Right atrium auricular region (tissue), 2 donors: ENCODE measurements at regions not wholly inside any gene's neighbourhood (a gene's known extent, or its start where the extent isn't known, plus 50 kb on each side); places are given as distances from the start of the nearest gene placed in this dataset.

Experiments used
- DNase-seq: peaks from one replicate; pipeline ENCODE4 v3.0.0-alpha.2; 2019; ENCODE audit warnings: low spot score
- H3K27ac ChIP-seq, 2 donors: fragments of 200-600 bp; sonication (generic); 1 replicate in 1 of 2; 2 replicates in 1 of 2; pipeline ENCODE4 v1.5.1; 2016 to 2019
- H3K27me3 ChIP-seq, 2 donors: fragments of 200-600 bp; sonication (generic); one replicate each; pipeline versions ENCODE4 v1.5.1 to v1.6.0; 2017 to 2019
- H3K36me3 ChIP-seq: fragments of 200-600 bp; sonication (generic); one replicate; pipeline ENCODE4 v1.5.1; 2016
- H3K4me1 ChIP-seq, 2 donors: fragments of 200-600 bp; sonication (generic); one replicate each; pipeline versions ENCODE4 v1.5.1 to v1.6.0; 2017 to 2019
- H3K4me3 ChIP-seq, 2 donors: fragments of 200-600 bp; sonication (generic); 1 replicate in 1 of 2; 2 replicates in 1 of 2; pipeline ENCODE4 v1.5.1; 2017 to 2019; ENCODE audit warnings: mild to moderate bottlenecking in 1 of 2, moderate library complexity in 1 of 2
- H3K9me3 ChIP-seq, 2 donors: fragments of 200-600 bp; sonication (generic); one replicate each; pipeline ENCODE4 v1.5.1; 2019
- CTCF ChIP-seq, 2 donors: fragments of 200-600 bp; sonication (generic); IDR thresholded peaks; one replicate each; pipeline ENCODE4 v1.5.1; 2019; ENCODE audit warnings: antibody characterized with exemption in 2 of 2

DNA sequence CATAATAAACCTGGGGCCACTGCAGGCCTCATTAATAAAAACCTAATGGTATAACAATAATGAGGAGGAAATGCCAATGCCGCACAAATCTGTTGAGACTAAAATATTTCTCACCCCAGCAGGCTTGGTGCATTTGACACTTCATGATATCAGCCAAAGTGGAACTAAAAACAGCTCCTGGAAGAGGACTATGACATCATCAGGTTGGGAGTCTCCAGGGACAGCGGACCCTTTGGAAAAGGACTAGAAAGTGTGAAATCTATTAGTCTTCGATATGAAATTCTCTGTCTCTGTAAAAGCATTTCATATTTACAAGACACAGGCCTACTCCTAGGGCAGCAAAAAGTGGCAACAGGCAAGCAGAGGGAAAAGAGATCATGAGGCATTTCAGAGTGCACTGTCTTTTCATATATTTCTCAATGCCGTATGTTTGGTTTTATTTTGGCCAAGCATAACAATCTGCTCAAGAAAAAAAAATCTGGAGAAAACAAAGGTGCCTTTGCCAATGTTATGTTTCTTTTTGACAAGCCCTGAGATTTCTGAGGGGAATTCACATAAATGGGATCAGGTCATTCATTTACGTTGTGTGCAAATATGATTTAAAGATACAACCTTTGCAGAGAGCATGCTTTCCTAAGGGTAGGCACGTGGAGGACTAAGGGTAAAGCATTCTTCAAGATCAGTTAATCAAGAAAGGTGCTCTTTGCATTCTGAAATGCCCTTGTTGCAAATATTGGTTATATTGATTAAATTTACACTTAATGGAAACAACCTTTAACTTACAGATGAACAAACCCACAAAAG lies 580.9 kb upstream of the TMEFF2 start:
- Histone ChIP-seq H3K36me3 (no peaks in the 10 kb centered on the region), H3K4me1 (no peaks in the 10 kb centered on the region), H3K9me3 (no peaks in the 10 kb centered on the region), H3K4me3 (no peak overlapping the region), H3K27me3 (no peaks in the 10 kb centered on the region), H3K27ac (no peak overlapping the region)
- DNase-seq: no peak
- TF ChIP-seq CTCF (IDR thresholded peaks at IDR 0.05): no peak

DNA sequence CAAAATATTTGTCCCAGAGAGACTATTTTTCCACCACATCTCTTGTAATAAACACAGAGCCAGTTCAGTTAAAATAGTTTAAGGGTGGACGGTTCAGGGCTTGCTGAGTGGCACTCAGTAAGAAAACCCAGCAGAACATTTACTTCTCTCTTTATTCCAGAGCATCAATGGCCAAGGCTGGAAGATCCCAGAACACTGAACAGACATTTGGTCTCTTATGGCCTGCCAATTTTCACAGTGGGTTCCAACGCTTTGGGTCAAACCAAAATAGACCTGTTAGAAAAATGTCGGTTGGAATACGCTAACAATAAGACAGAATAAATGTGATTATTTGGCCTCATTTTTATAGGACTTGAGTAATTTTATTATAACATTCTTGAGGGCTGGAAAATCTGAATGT lies 580.3 kb upstream of the TMEFF2 start:
- Histone ChIP-seq H3K27ac (no peak overlapping the region), H3K27me3 (no peaks in the 10 kb centered on the region), H3K4me1 (no peaks in the 10 kb centered on the region), H3K9me3 (no peaks in the 10 kb centered on the region), H3K4me3 (no peak overlapping the region), H3K36me3 (no peaks in the 10 kb centered on the region)
- no peak for DNase-seq
- no peak for TF ChIP-seq CTCF (IDR thresholded peaks at IDR 0.05)

DNA sequence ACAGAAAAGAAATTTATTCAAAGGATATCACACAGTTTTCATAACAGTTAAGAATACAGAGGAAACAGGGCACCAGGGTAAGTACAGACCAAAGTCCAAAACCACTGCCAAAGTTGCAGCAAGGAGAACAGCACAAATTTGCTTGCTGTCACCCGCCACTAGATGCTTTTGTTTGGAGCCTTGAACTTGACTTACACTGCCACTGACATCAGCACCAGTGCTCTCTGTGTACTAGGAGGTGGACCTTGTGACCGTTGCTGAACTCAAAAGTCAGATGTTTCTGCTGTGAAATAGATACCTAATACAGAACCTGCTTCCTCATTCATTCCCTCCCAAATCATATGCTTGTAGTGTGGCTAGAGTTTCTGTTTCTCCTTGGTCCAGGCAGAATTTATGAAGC lies 578.3 kb upstream of the TMEFF2 start:
- no peak for TF ChIP-seq CTCF (IDR thresholded peaks at IDR 0.05)
- Histone ChIP-seq H3K36me3 (no peaks in the 10 kb centered on the region), H3K27me3 (no peaks in the 10 kb centered on the region)

DNA sequence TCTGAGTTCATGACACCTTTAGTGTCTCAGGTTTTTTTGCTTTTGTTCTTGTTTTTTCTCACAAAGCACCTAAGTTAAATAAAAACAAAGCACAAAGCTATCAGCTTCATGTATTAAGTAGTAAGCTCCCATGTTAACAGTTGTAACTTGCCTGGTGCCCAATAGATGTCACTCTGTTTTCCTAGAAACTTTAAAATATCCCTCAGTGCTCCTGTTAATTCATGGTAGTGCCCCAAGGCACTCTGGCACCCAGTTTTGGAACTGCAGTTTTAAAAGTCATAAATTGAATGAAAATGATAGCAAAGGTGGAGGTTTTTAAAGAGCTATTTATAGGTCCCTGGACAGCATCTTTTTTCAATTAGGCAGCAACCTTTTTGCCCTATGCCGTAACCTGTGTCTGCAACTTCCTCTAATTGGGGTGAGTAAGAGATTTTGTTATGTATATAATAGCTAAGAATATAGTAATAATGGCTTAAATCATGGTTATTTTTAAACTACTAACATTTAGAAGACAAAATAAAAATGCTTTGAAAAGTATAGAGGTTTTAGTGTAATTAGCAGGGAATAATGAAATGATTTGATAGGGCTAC lies 555.0 kb upstream of the TMEFF2 start:
- no peak overlapping the region for H3K27ac ChIP-seq
- no peak for DNase-seq
- no peak for TF ChIP-seq CTCF (IDR thresholded peaks at IDR 0.05)
- no peaks in the 10 kb centered on the region for H3K27me3 ChIP-seq
- no peaks in the 10 kb centered on the region for H3K4me1 ChIP-seq
- no peaks in the 10 kb centered on the region for H3K36me3 ChIP-seq
- no peak overlapping the region for H3K4me3 ChIP-seq
- H3K9me3 ChIP-seq: no peaks in the 10 kb centered on the region

More for the DNA sequence above, 578.3 kb upstream of the TMEFF2 start:
- DNase-seq: no peak
- Histone ChIP-seq H3K9me3 (no peaks in the 10 kb centered on the region), H3K27ac (no peak overlapping the region), H3K4me1 (no peaks in the 10 kb centered on the region), H3K4me3 (no peak overlapping the region)

GRCh38 chr2:192741889-192742288 lies 547.2 kb upstream of the TMEFF2 start:
- H3K9me3 ChIP-seq: peaks cover 0 to 8% of the 10 kb centered on the region in 2 donors
- H3K4me3 ChIP-seq: no peak overlapping the region
- no peak overlapping the region for H3K27ac ChIP-seq
- no peak for TF ChIP-seq CTCF (IDR thresholded peaks at IDR 0.05)
- no peaks in the 10 kb centered on the region for H3K27me3 ChIP-seq
- H3K4me1 ChIP-seq: no peaks in the 10 kb centered on the region
- no peak for DNase-seq
- no peaks in the 10 kb centered on the region for H3K36me3 ChIP-seq
